NT2/D1 (cell line): ENCODE measurements at regions not wholly inside any gene's neighbourhood (a gene's known extent, or its start where the extent isn't known, plus 50 kb on each side); places are given as distances from the start of the nearest gene placed in this dataset.

Source experiments
- YY1 ChIP-seq: IDR thresholded peaks from 2 replicates; pipeline ENCODE4 v1.6.1; 2011; ENCODE audit not compliant: insufficient read length, insufficient read depth
- ZNF274 ChIP-seq: IDR thresholded peaks from 2 replicates; pipeline ENCODE4 v1.6.1; 2011; ENCODE audit warnings: mild to moderate bottlenecking, low read depth, low read length

GRCh38 chr15:59940928-59941327 is 63.2 kb upstream of the FOXB1 start:
- TF ChIP-seq YY1 (no peak), ZNF274 (no peak)
